Endothelial cell of umbilical vein (primary cell): ENCODE measurements at regions not wholly inside any gene's neighbourhood (a gene's known extent, or its start where the extent isn't known, plus 50 kb on each side); places are given as distances from the start of the nearest gene placed in this dataset.

Experiments
- BruUV-seq: library from RNA; stranded (reverse); fragments of 400-500 nt; replicated peaks from 2 replicates; lab custom pipeline; 2021; lab: Mats Ljungman, UMichigan
- CTCF ChIA-PET: fragments of 300-600, 350-600 bp; sonication (Branson Sonifier 250); formaldehyde crosslinking; loops from one replicate; lab custom pipeline; 2021; ENCODE audit warnings: antibody characterized with exemption, inconsistent platforms; lab: Charles Lee
- POLR2A ChIA-PET: fragments of 300-600, 350-600 bp; sonication (Branson Sonifier 250); formaldehyde crosslinking; loops from one replicate; lab custom pipeline; 2021; ENCODE audit warnings: antibody characterized with exemption, inconsistent platforms; lab: Charles Lee
- DNase-seq: peaks from one replicate; pipeline ENCODE4 v3.0.0-alpha.2; 2011; ENCODE audit warnings: low read depth, low spot score
- FAIRE-seq: peaks from 2 replicates; lab custom pipeline; 2011; peaks lifted over from hg19 to GRCh38; lab: Jason Lieb, UNC
- H2AFZ ChIP-seq: 2 replicates; pipeline ENCODE4 v1.6.0; 2012; ENCODE audit warnings: low read depth, low read length, control low read depth, inconsistent platforms
- H3K27ac ChIP-seq: 2 replicates; pipeline ENCODE4 v1.5.1; 2011; ENCODE audit warnings: low read depth, mild to moderate bottlenecking, control low read depth, low read length, moderate library complexity; ENCODE audit not compliant: insufficient read depth
- H3K27me3 ChIP-seq, 2 experiments: 2 replicates each; pipeline versions ENCODE4 v1.6.0 to v1.6.1; 2011; ENCODE audit warnings: low read length in 2 of 2, mixed read lengths in 1 of 2; ENCODE audit not compliant: control insufficient read depth in 2 of 2, insufficient read depth in 2 of 2
- H3K36me3 ChIP-seq, 2 experiments: 2 replicates in 1 of 2; 3 replicates in 1 of 2; pipeline ENCODE4 v1.5.1; 2011; ENCODE audit warnings: low read length in 2 of 2, mild to moderate bottlenecking in 1 of 2, moderate library complexity in 1 of 2; ENCODE audit not compliant: control insufficient read depth in 2 of 2, insufficient read depth in 2 of 2; ENCODE audit errors: extremely low read depth in 1 of 2
- H3K4me1 ChIP-seq: 3 replicates; pipeline ENCODE4 v1.5.1; 2011; ENCODE audit warnings: mild to moderate bottlenecking, low read length; ENCODE audit not compliant: control insufficient read depth, insufficient read depth; ENCODE audit errors: extremely low read depth
- H3K4me2 ChIP-seq: 2 replicates; pipeline ENCODE4 v1.6.1; 2011; ENCODE audit warnings: low read length, control low read depth, mixed read lengths; ENCODE audit not compliant: insufficient read depth
- H3K4me3 ChIP-seq, 3 experiments: fragments of 200-600 bp in 1 of 3; sonication (generic), shearing (Covaris generic) in 1 of 3; replicated peaks in 1 of 3; 2 replicates each; pipeline ENCODE4 v1.5.1; 2011 to 2016; ENCODE audit warnings: control low read depth in 3 of 3, low read length in 3 of 3, mild to moderate bottlenecking in 2 of 3, inconsistent platforms in 1 of 3, low read depth in 1 of 3, moderate library complexity in 1 of 3; ENCODE audit not compliant: insufficient read depth in 1 of 3
- H3K79me2 ChIP-seq: 2 replicates; pipeline ENCODE4 v1.6.0; 2012; ENCODE audit warnings: low read length, inconsistent platforms; ENCODE audit not compliant: control insufficient read depth, insufficient read depth
- H3K9ac ChIP-seq: replicated peaks from 2 replicates; pipeline ENCODE3; 2011; ENCODE audit warnings: low read length, control low read depth; ENCODE audit not compliant: insufficient read depth; ENCODE audit errors: extremely low read depth
- H3K9me1 ChIP-seq: replicated peaks from 3 replicates; pipeline ENCODE4 v1.6.0; 2011; ENCODE audit warnings: mild to moderate bottlenecking, low read length; ENCODE audit not compliant: control insufficient read depth, insufficient read depth; ENCODE audit errors: extremely low read depth
- H3K9me3 ChIP-seq: replicated peaks from 2 replicates; pipeline ENCODE4 v1.5.1; 2012; ENCODE audit warnings: low read length, inconsistent platforms; ENCODE audit not compliant: control insufficient read depth, insufficient read depth
- H4K20me1 ChIP-seq: replicated peaks from 2 replicates; pipeline ENCODE3; 2011; ENCODE audit warnings: mild to moderate bottlenecking, low read length; ENCODE audit not compliant: control insufficient read depth, insufficient read depth; ENCODE audit errors: extremely low read depth
- EZH2 ChIP-seq: IDR thresholded peaks from 2 replicates; pipeline ENCODE4 v1.6.1; 2012; ENCODE audit warnings: borderline replicate concordance, low read depth, mild to moderate bottlenecking, moderate library complexity, low read length, inconsistent platforms; ENCODE audit not compliant: severe bottlenecking
- FOS ChIP-seq: IDR thresholded peaks from 2 replicates; pipeline ENCODE4 v1.6.1; 2011; ENCODE audit warnings: mild to moderate bottlenecking, low read length, moderate library complexity, borderline replicate concordance; ENCODE audit not compliant: insufficient read depth
- GATA2 ChIP-seq: IDR thresholded peaks from 2 replicates; pipeline ENCODE4 v1.7.0; 2011; ENCODE audit warnings: low read depth, mild to moderate bottlenecking, moderate library complexity, mixed read lengths, low read length; ENCODE audit not compliant: insufficient read length, insufficient read depth
- JUN ChIP-seq: IDR thresholded peaks from 2 replicates; pipeline ENCODE4 v1.6.1; 2011; ENCODE audit warnings: borderline replicate concordance, low read depth; ENCODE audit not compliant: insufficient read length, insufficient read depth
- MYC ChIP-seq: IDR thresholded peaks from one replicate; pipeline ENCODE4 v1.6.1; 2011; ENCODE audit warnings: mild to moderate bottlenecking, low read depth, low read length
- POLR2A ChIP-seq: IDR thresholded peaks from 2 replicates; pipeline ENCODE4 v1.6.1; 2012; ENCODE audit warnings: low read depth, mild to moderate bottlenecking, control low read depth, low read length
- POLR2AphosphoS5 ChIP-seq: IDR thresholded peaks from 2 replicates; pipeline ENCODE4 v1.6.1; 2012; ENCODE audit warnings: low read depth, mild to moderate bottlenecking, control low read depth, low read length, moderate library complexity; ENCODE audit not compliant: insufficient read depth
- dilution Hi-C: fragments of 300-500 bp; cut with MboI; formaldehyde crosslinking; loops from one replicate; pipeline ENCODE4 v1.15.0; 2019; ENCODE audit warnings: low sequenced_read_pairs; ENCODE audit not compliant: extremely low pct_ligation_motif_present
- intact Hi-C: fragments of 100-400 bp; cut with micrococcal nuclease; formaldehyde crosslinking; loops from one replicate; pipeline ENCODE4 v1.10.0; 2022
- TF ChIP-seq, protein P1 (sequence below), 2 donors: IDR thresholded peaks; 1 replicate in 1 of 2; 2 replicates in 1 of 2; pipeline ENCODE4 v1.5.1; 2011; ENCODE audit warnings: low read length in 2 of 2, mild to moderate bottlenecking in 2 of 2, moderate library complexity in 2 of 2, control low read depth in 1 of 2, inconsistent platforms in 1 of 2, low read depth in 1 of 2; ENCODE audit not compliant: insufficient read depth in 1 of 2; ENCODE audit errors: extremely low read depth in 1 of 2
- TF ChIP-seq, protein P2 (sequence below): IDR thresholded peaks from 2 replicates; pipeline ENCODE4 v1.6.1; 2011; ENCODE audit not compliant: insufficient read depth, insufficient read length

DNA sequence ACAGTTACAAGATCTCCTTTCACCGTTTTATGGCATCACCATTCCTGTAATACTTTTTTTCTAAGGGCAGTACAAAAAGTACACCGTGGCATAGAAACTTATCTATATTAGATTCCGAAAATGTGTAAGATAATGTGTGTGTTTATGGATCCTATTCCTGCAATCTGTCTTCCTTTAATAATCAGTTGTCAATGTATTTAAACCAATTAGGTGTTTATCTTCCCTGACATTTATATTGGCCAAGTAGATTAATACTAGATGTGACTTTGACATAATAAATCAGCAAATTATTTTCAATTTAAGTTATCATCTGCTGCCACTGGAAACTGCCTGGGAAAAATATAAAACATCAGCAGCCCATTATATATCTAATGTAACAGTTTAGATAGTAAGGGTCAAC is 770.3 kb upstream of the ADGRL2 start:
- H4K20me1 ChIP-seq, result no peaks in the 10 kb centered on the region
- POLR2A ChIA-PET, result no interaction called here
- no peaks in the 10 kb centered on the region for H3K79me2 ChIP-seq
- no TSS peak for BruUV-seq
- no peaks in the 10 kb centered on the region for H3K4me1 ChIP-seq
- dilution Hi-C loops (no loop called here), intact Hi-C loops (no loop called here)
- TF ChIP-seq GATA2 (no peak), FOS (no peak), MYC (no peak), POLR2A (no peak), EZH2 (no peak), POLR2AphosphoS5 (no peak), JUN (no peak)
- TF ChIP-seq, protein P1, sequence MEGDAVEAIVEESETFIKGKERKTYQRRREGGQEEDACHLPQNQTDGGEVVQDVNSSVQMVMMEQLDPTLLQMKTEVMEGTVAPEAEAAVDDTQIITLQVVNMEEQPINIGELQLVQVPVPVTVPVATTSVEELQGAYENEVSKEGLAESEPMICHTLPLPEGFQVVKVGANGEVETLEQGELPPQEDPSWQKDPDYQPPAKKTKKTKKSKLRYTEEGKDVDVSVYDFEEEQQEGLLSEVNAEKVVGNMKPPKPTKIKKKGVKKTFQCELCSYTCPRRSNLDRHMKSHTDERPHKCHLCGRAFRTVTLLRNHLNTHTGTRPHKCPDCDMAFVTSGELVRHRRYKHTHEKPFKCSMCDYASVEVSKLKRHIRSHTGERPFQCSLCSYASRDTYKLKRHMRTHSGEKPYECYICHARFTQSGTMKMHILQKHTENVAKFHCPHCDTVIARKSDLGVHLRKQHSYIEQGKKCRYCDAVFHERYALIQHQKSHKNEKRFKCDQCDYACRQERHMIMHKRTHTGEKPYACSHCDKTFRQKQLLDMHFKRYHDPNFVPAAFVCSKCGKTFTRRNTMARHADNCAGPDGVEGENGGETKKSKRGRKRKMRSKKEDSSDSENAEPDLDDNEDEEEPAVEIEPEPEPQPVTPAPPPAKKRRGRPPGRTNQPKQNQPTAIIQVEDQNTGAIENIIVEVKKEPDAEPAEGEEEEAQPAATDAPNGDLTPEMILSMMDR (IDR thresholded peaks at IDR 0.05; ENCODE audit: extremely low read depth in 1 of 2, insufficient read depth in 1 of 2, low read depth in 1 of 2, low read length in 2 of 2), result no peak
- TF ChIP-seq, protein P2, sequence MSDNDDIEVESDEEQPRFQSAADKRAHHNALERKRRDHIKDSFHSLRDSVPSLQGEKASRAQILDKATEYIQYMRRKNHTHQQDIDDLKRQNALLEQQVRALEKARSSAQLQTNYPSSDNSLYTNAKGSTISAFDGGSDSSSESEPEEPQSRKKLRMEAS, result no peak
- no peak overlapping the region for H3K27ac ChIP-seq
- CTCF ChIA-PET, result no interaction called here
- H3K9me3 ChIP-seq, result no peaks in the 10 kb centered on the region
- H2AFZ ChIP-seq, result no peak overlapping the region
- H3K9ac ChIP-seq, result no peak overlapping the region
- no peak overlapping the region for H3K4me3 ChIP-seq
- FAIRE-seq (no peak), DNase-seq (no peak)
- H3K9me1 ChIP-seq, result no peaks in the 10 kb centered on the region
- H3K36me3 ChIP-seq, result no peaks in the 10 kb centered on the region
- H3K27me3 ChIP-seq, result no peaks in the 10 kb centered on the region
- H3K4me2 ChIP-seq, result no peak overlapping the region
